Caco-2 (cell line): ENCODE measurements at regions not wholly inside any gene's neighbourhood (a gene's known extent, or its start where the extent isn't known, plus 50 kb on each side); places are given as distances from the start of the nearest gene placed in this dataset.

Experiments used
- BruUV-seq: library from RNA; stranded (reverse); fragments of 400-500 nt; replicated peaks from 2 replicates; lab custom pipeline; 2021; lab: Mats Ljungman, UMichigan
- CTCF ChIA-PET: fragments of 300-600 bp; sonication (Branson Sonifier 250); formaldehyde crosslinking; loops from one replicate; lab custom pipeline; 2022; ENCODE audit warnings: antibody characterized with exemption; lab: Charles Lee
- POLR2A ChIA-PET: fragments of 300-600 bp; sonication (Branson Sonifier 250); formaldehyde crosslinking; loops from one replicate; lab custom pipeline; 2022; ENCODE audit warnings: antibody characterized with exemption; lab: Charles Lee
- DNase-seq, 2 experiments: peaks; one replicate each; pipeline versions ENCODE4 v3.0.0 to v3.0.0-alpha.2; 2020 to 2022
- H3K27me3 ChIP-seq: replicated peaks from 2 replicates; pipeline ENCODE4 v1.6.0; 2011; ENCODE audit warnings: low read length; ENCODE audit not compliant: control insufficient read depth, insufficient read depth
- H3K36me3 ChIP-seq: 2 replicates; pipeline ENCODE4 v1.5.1; 2011; ENCODE audit warnings: low read length; ENCODE audit not compliant: control insufficient read depth, insufficient read depth
- H3K4me1 ChIP-seq: fragments of 250-450 bp; sonication (Bioruptor Pico); 2 replicates; pipeline ENCODE4 v1.5.1; 2020; ENCODE audit warnings: mild to moderate bottlenecking
- H3K4me3 ChIP-seq: 2 replicates; pipeline ENCODE4 v1.5.1; 2011; ENCODE audit warnings: low read depth, mild to moderate bottlenecking, control low read depth, low read length
- H3K9me3 ChIP-seq: fragments of 250-450 bp; sonication (Bioruptor Pico); 2 replicates; pipeline ENCODE4 v1.5.1; 2020; ENCODE audit warnings: mild to moderate bottlenecking, moderate library complexity
- H3K27ac Mint-ChIP-seq: one replicate; pipeline ENCODE4 v1.8.0; 2022; ENCODE audit warnings: mixed read lengths; ENCODE audit not compliant: unreplicated experiment
- H3K27me3 Mint-ChIP-seq: one replicate; pipeline ENCODE4 v1.8.0; 2022; ENCODE audit warnings: mixed read lengths; ENCODE audit not compliant: insufficient read depth, unreplicated experiment
- H3K36me3 Mint-ChIP-seq: one replicate; pipeline ENCODE4 v1.8.0; 2022; ENCODE audit warnings: mild to moderate bottlenecking, mixed read lengths; ENCODE audit not compliant: insufficient read depth, unreplicated experiment
- H3K4me1 Mint-ChIP-seq: one replicate; pipeline ENCODE4 v1.8.0; 2022; ENCODE audit warnings: low read depth, mixed read lengths; ENCODE audit not compliant: unreplicated experiment
- H3K4me3 Mint-ChIP-seq: one replicate; pipeline ENCODE4 v1.8.0; 2022; ENCODE audit warnings: mild to moderate bottlenecking, moderate library complexity, mixed read lengths; ENCODE audit not compliant: unreplicated experiment
- H3K9me3 Mint-ChIP-seq: one replicate; pipeline ENCODE4 v1.8.0; 2022; ENCODE audit warnings: mixed read lengths; ENCODE audit not compliant: unreplicated experiment
- CTCF ChIP-seq, 2 experiments: fragments of 200-600 bp in 1 of 2; IDR thresholded peaks; 1 replicate in 1 of 2; 2 replicates in 1 of 2; pipeline versions ENCODE4 v1.5.1 to v1.8.0; 2011 to 2022; ENCODE audit warnings: antibody characterized with exemption in 1 of 2, control low read depth in 1 of 2, inconsistent platforms in 1 of 2, low read depth in 1 of 2, low read length in 1 of 2, mild to moderate bottlenecking in 1 of 2, moderate library complexity in 1 of 2; ENCODE audit not compliant: insufficient read depth in 1 of 2, severe bottlenecking in 1 of 2, unreplicated experiment in 1 of 2
- intact Hi-C: fragments of 100-400 bp; cut with micrococcal nuclease; formaldehyde crosslinking; loops from one replicate; pipeline ENCODE4 v1.10.0; 2022; ENCODE audit not compliant: unreplicated experiment

GRCh38 chr3:157671656-157672055, 168.4 kb upstream of the VEPH1 start:
- POLR2A ChIA-PET, result no interaction called here
- H3K4me3 Mint-ChIP-seq, result no peak overlapping the region
- no peak overlapping the region for H3K4me3 ChIP-seq
- no peaks in the 10 kb centered on the region for H3K36me3 ChIP-seq
- TF ChIP-seq CTCF (IDR thresholded peaks at IDR 0.05; ENCODE audit: insufficient read depth in 1 of 2, low read depth in 1 of 2, low read length in 1 of 2, severe bottlenecking in 1 of 2, unreplicated experiment in 1 of 2), result no peak
- H3K9me3 Mint-ChIP-seq, result no peaks in the 10 kb centered on the region
- CTCF ChIA-PET, result no interaction called here
- intact Hi-C loops, result no loop called here
- H3K4me1 Mint-ChIP-seq, result no peaks in the 10 kb centered on the region
- no peaks in the 10 kb centered on the region for H3K9me3 ChIP-seq
- H3K27me3 ChIP-seq, result no peaks in the 10 kb centered on the region
- H3K36me3 Mint-ChIP-seq, result no peaks in the 10 kb centered on the region
- H3K27me3 Mint-ChIP-seq, result peaks cover 9% of the 10 kb centered on the region
- DNase-seq, result no peak
- H3K4me1 ChIP-seq, result no peaks in the 10 kb centered on the region
- BruUV-seq, result no TSS peak
- H3K27ac Mint-ChIP-seq, result no peak overlapping the region

GRCh38 chr3:157669416-157669815, 166.2 kb upstream of the VEPH1 start:
- H3K4me1 ChIP-seq, result no peaks in the 10 kb centered on the region
- H3K36me3 ChIP-seq, result no peaks in the 10 kb centered on the region
- intact Hi-C loops, result no loop called here
- no peak for DNase-seq
- H3K27me3 Mint-ChIP-seq, result peaks cover 14% of the 10 kb centered on the region
- H3K9me3 Mint-ChIP-seq, result no peaks in the 10 kb centered on the region
- no peaks in the 10 kb centered on the region for H3K9me3 ChIP-seq
- no peaks in the 10 kb centered on the region for H3K4me1 Mint-ChIP-seq
- ChIA-PET POLR2A (no interaction called here), CTCF (no interaction called here)
- no peak overlapping the region for H3K27ac Mint-ChIP-seq
- no peaks in the 10 kb centered on the region for H3K36me3 Mint-ChIP-seq
- no peaks in the 10 kb centered on the region for H3K27me3 ChIP-seq
- TF ChIP-seq CTCF (IDR thresholded peaks at IDR 0.05; ENCODE audit: insufficient read depth in 1 of 2, low read depth in 1 of 2, low read length in 1 of 2, severe bottlenecking in 1 of 2, unreplicated experiment in 1 of 2), result no peak
- BruUV-seq, result no TSS peak
- H3K4me3 Mint-ChIP-seq, result no peak overlapping the region
- H3K4me3 ChIP-seq, result no peak overlapping the region

GRCh38 chr3:157667493-157667892, 164.3 kb upstream of the VEPH1 start:
- no peak overlapping the region for H3K4me3 Mint-ChIP-seq
- no peak for TF ChIP-seq CTCF (IDR thresholded peaks at IDR 0.05; ENCODE audit: insufficient read depth in 1 of 2, low read depth in 1 of 2, low read length in 1 of 2, severe bottlenecking in 1 of 2, unreplicated experiment in 1 of 2)
- no peaks in the 10 kb centered on the region for H3K36me3 ChIP-seq
- H3K4me1 ChIP-seq, result no peaks in the 10 kb centered on the region
- no peaks in the 10 kb centered on the region for H3K9me3 Mint-ChIP-seq
- H3K27ac Mint-ChIP-seq, result no peak overlapping the region
- no peak overlapping the region for H3K4me3 ChIP-seq
- H3K4me1 Mint-ChIP-seq, result no peaks in the 10 kb centered on the region
- no peaks in the 10 kb centered on the region for H3K9me3 ChIP-seq
- intact Hi-C loops, result no loop called here
- no peaks in the 10 kb centered on the region for H3K36me3 Mint-ChIP-seq
- DNase-seq, result no peak
- no TSS peak for BruUV-seq
- H3K27me3 Mint-ChIP-seq, result peaks cover 16% of the 10 kb centered on the region
- POLR2A ChIA-PET, result no interaction called here
- CTCF ChIA-PET, result no interaction called here
- H3K27me3 ChIP-seq, result no peaks in the 10 kb centered on the region
